SK-MEL-5 (cell line): ENCODE measurements at regions not wholly inside any gene's neighbourhood (a gene's known extent, or its start where the extent isn't known, plus 50 kb on each side); places are given as distances from the start of the nearest gene placed in this dataset.
A peak's percentile ranks its signal among the peaks of the same experiment; 100 is the strongest.

Source experiments
- DNase-seq: peaks from one replicate; pipeline ENCODE4 v3.0.0-alpha.2; 2016; ENCODE audit warnings: low read depth, low spot score
- in situ Hi-C: cut with HindIII; loops from 2 replicates; pipeline ENCODE4 v1.10.0; 2016; ENCODE audit warnings: low sequenced_read_pairs, high pct_unique_total_duplicates, low pct_unique_long_range_greater_than_20kb

GRCh38 chr18:76098674-76099411 lies 396.2 kb downstream of the ZNF516 start:
- peak; percentile 0 for DNase-seq
- in situ Hi-C loops: no loop called here

- DNase-seq: no peak
- in situ Hi-C loops: no loop called here
Measured at GRCh38 chr18:76081536-76081935, 413.5 kb downstream of the ZNF516 start.

- in situ Hi-C loops: no loop called here
- no peak for DNase-seq
Measured at GRCh38 chr18:76080430-76080829, 414.6 kb downstream of the ZNF516 start.

GRCh38 chr18:76075777-76076176 lies 419.3 kb downstream of the ZNF516 start:
- DNase-seq: no peak
- in situ Hi-C loops: no loop called here

GRCh38 chr18:76064998-76065397 lies 430.0 kb downstream of the ZNF516 start:
- no peak for DNase-seq
- in situ Hi-C loops: no loop called here

GRCh38 chr18:76058146-76058545 lies 436.9 kb downstream of the ZNF516 start:
- no peak for DNase-seq
- in situ Hi-C loops: no loop called here

- DNase-seq: no peak
- in situ Hi-C loops: no loop called here
Measured at GRCh38 chr18:76057386-76057785, 437.7 kb downstream of the ZNF516 start.

GRCh38 chr18:76056471-76057110 lies 438.5 kb downstream of the ZNF516 start:
- in situ Hi-C loops: no loop called here
- no peak for DNase-seq

- DNase-seq: no peak
- in situ Hi-C loops: no loop called here
Measured at GRCh38 chr18:76055578-76055977, 439.5 kb downstream of the ZNF516 start.

GRCh38 chr18:76055025-76055424 lies 440.0 kb downstream of the ZNF516 start:
- DNase-seq: no peak
- in situ Hi-C loops: no loop called here

GRCh38 chr18:76054156-76054555 lies 440.9 kb downstream of the ZNF516 start:
- no peak for DNase-seq
- in situ Hi-C loops: no loop called here

GRCh38 chr18:76053551-76053950 lies 441.5 kb downstream of the ZNF516 start:
- in situ Hi-C loops: no loop called here
- no peak for DNase-seq

GRCh38 chr18:76052227-76052595 lies 442.8 kb downstream of the ZNF516 start:
- in situ Hi-C loops: no loop called here
- no peak for DNase-seq

GRCh38 chr18:76051396-76052226 lies 443.4 kb downstream of the ZNF516 start:
- DNase-seq: no peak
- in situ Hi-C loops: no loop called here

GRCh38 chr18:76046221-76046620 lies 448.8 kb downstream of the ZNF516 start:
- in situ Hi-C loops: no loop called here
- DNase-seq: no peak

- no peak for DNase-seq
- in situ Hi-C loops: no loop called here
Measured at GRCh38 chr18:76042511-76042910, 452.5 kb downstream of the ZNF516 start.

GRCh38 chr18:76018210-76018609 lies 476.8 kb downstream of the ZNF516 start:
- in situ Hi-C loops: no loop called here

GRCh38 chr18:76013057-76013456 lies 482.0 kb downstream of the ZNF516 start:
- in situ Hi-C loops: no loop called here
- DNase-seq: no peak

More at GRCh38 chr18:76018210-76018609, 476.8 kb downstream of the ZNF516 start:
- no peak for DNase-seq
